Panc1 (cell line): ENCODE measurements at regions not wholly inside any gene's neighbourhood (a gene's known extent, or its start where the extent isn't known, plus 50 kb on each side); places are given as distances from the start of the nearest gene placed in this dataset.

Source experiments
- ATAC-seq: fragments of 200-7000 bp; cut with Tn5 transposase; 2 replicates; pipeline ENCODE4 v1.9.1; 2020; ENCODE audit warnings: mild to moderate bottlenecking, moderate library complexity
- BruUV-seq: library from RNA; stranded (reverse); fragments of 400-500 nt; replicated peaks from 2 replicates; lab custom pipeline; 2021; lab: Mats Ljungman, UMichigan
- CTCF ChIA-PET: fragments of 300-600 bp; sonication (Branson Sonifier 250); formaldehyde crosslinking; loops from one replicate; lab custom pipeline; 2022; ENCODE audit warnings: antibody characterized with exemption; lab: Charles Lee
- POLR2A ChIA-PET: fragments of 300-600 bp; sonication (Branson Sonifier 250); formaldehyde crosslinking; loops from one replicate; lab custom pipeline; 2022; ENCODE audit warnings: antibody characterized with exemption; lab: Charles Lee
- DNase-seq: peaks from one replicate; pipeline ENCODE4 v3.0.0-alpha.2; 2010; ENCODE audit warnings: low read depth, low spot score
- H3K27ac ChIP-seq: 2 replicates; pipeline ENCODE4 v1.5.1; 2011; ENCODE audit warnings: mild to moderate bottlenecking, low read length, inconsistent platforms
- H3K27me3 ChIP-seq: fragments of 200-500 bp; sonication (Bioruptor generic); 2 replicates; pipeline ENCODE4 v1.6.0; 2014; ENCODE audit warnings: low read length, inconsistent platforms; ENCODE audit not compliant: control insufficient read depth, insufficient read depth
- H3K36me3 ChIP-seq: fragments of 200-500 bp; sonication (Bioruptor generic); 2 replicates; pipeline ENCODE4 v1.5.1; 2014; ENCODE audit warnings: inconsistent platforms, mild to moderate bottlenecking, low read length, moderate library complexity; ENCODE audit not compliant: control insufficient read depth, insufficient read depth
- H3K4me1 ChIP-seq: 2 replicates; pipeline ENCODE4 v1.5.1; 2011; ENCODE audit warnings: inconsistent platforms, mild to moderate bottlenecking, low read length, moderate library complexity; ENCODE audit not compliant: control insufficient read depth, insufficient read depth
- H3K4me3 ChIP-seq, 2 experiments: 2 replicates each; pipeline ENCODE4 v1.5.1; 2011 to 2012; ENCODE audit warnings: low read depth in 2 of 2, low read length in 2 of 2, mild to moderate bottlenecking in 2 of 2, inconsistent platforms in 1 of 2, moderate library complexity in 1 of 2
- H3K9me3 ChIP-seq: fragments of 200-500 bp; sonication (Bioruptor generic); 2 replicates; pipeline ENCODE4 v1.5.1; 2014; ENCODE audit warnings: low read depth, mild to moderate bottlenecking, inconsistent platforms, low read length, moderate library complexity; ENCODE audit not compliant: control insufficient read depth, insufficient read depth
- POLR2AphosphoS5 ChIP-seq: IDR thresholded peaks from 2 replicates; pipeline ENCODE4 v1.6.1; 2012; ENCODE audit warnings: mild to moderate bottlenecking, low read depth, low read length, moderate library complexity
- SIN3A ChIP-seq: IDR thresholded peaks from 2 replicates; pipeline ENCODE4 v1.6.1; 2012; ENCODE audit warnings: low read depth, mild to moderate bottlenecking, low read length, moderate library complexity, borderline replicate concordance; ENCODE audit not compliant: insufficient read depth
- TCF7L2 ChIP-seq: IDR thresholded peaks from 2 replicates; pipeline ENCODE4 v1.6.1; 2011; ENCODE audit warnings: mild to moderate bottlenecking, low read depth, low read length, inconsistent platforms
- in situ Hi-C: cut with HindIII; loops from 2 replicates; pipeline ENCODE4 v1.10.0; 2016; ENCODE audit warnings: low sequenced_read_pairs, low pct_unique_long_range_greater_than_20kb
- intact Hi-C: fragments of 100-400 bp; cut with micrococcal nuclease; formaldehyde crosslinking; loops from one replicate; pipeline ENCODE4 v1.10.0; 2022; ENCODE audit not compliant: unreplicated experiment
- TF ChIP-seq, protein P1 (sequence below): fragments of 450-650 bp; IDR thresholded peaks from 2 replicates; pipeline ENCODE4 v1.5.1; 2017; ENCODE audit warnings: mild to moderate bottlenecking
- TF ChIP-seq, protein P2 (sequence below), 2 experiments: IDR thresholded peaks; 2 replicates each; pipeline ENCODE4 v1.6.1; 2011 to 2012; ENCODE audit warnings: low read depth in 2 of 2, control low read depth in 1 of 2, low read length in 1 of 2, mild to moderate bottlenecking in 1 of 2, moderate library complexity in 1 of 2; ENCODE audit not compliant: insufficient read depth in 1 of 2

DNA sequence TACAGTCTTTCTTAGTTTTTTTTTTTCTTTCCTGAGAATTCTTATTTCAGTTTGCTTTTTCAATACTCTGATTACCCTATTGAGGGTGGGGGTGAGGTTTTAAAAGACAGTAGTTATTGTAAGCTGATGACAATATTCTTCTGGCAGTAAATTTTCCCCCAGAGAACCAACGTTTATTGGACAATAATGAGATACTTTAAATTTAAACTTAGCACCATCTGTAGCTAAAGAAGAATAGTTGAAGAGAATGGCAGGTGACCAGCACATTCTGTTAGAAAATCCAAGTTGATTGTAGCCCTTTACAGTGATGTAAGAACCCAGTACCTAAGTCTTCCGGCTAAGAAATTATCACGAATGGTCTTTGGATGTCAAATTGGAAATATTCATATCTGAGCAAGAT, 364.6 kb upstream of the LYPLAL1 start:
- intact Hi-C loops (no loop called here), in situ Hi-C loops (no loop called here)
- no TSS peak for BruUV-seq
- POLR2A ChIA-PET: no interaction called here
- DNase-seq (no peak), ATAC-seq (no peak)
- Histone ChIP-seq H3K9me3 (no peaks in the 10 kb centered on the region), H3K4me1 (no peaks in the 10 kb centered on the region), H3K4me3 (no peak overlapping the region), H3K27me3 (no peaks in the 10 kb centered on the region), H3K36me3 (no peaks in the 10 kb centered on the region), H3K27ac (no peak overlapping the region; the same call in 1 of the 2 replicates)
- TF ChIP-seq TCF7L2 (no peak), POLR2AphosphoS5 (no peak), SIN3A (no peak)
- TF ChIP-seq, protein P1, sequence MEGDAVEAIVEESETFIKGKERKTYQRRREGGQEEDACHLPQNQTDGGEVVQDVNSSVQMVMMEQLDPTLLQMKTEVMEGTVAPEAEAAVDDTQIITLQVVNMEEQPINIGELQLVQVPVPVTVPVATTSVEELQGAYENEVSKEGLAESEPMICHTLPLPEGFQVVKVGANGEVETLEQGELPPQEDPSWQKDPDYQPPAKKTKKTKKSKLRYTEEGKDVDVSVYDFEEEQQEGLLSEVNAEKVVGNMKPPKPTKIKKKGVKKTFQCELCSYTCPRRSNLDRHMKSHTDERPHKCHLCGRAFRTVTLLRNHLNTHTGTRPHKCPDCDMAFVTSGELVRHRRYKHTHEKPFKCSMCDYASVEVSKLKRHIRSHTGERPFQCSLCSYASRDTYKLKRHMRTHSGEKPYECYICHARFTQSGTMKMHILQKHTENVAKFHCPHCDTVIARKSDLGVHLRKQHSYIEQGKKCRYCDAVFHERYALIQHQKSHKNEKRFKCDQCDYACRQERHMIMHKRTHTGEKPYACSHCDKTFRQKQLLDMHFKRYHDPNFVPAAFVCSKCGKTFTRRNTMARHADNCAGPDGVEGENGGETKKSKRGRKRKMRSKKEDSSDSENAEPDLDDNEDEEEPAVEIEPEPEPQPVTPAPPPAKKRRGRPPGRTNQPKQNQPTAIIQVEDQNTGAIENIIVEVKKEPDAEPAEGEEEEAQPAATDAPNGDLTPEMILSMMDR: no peak
- TF ChIP-seq, protein P2, sequence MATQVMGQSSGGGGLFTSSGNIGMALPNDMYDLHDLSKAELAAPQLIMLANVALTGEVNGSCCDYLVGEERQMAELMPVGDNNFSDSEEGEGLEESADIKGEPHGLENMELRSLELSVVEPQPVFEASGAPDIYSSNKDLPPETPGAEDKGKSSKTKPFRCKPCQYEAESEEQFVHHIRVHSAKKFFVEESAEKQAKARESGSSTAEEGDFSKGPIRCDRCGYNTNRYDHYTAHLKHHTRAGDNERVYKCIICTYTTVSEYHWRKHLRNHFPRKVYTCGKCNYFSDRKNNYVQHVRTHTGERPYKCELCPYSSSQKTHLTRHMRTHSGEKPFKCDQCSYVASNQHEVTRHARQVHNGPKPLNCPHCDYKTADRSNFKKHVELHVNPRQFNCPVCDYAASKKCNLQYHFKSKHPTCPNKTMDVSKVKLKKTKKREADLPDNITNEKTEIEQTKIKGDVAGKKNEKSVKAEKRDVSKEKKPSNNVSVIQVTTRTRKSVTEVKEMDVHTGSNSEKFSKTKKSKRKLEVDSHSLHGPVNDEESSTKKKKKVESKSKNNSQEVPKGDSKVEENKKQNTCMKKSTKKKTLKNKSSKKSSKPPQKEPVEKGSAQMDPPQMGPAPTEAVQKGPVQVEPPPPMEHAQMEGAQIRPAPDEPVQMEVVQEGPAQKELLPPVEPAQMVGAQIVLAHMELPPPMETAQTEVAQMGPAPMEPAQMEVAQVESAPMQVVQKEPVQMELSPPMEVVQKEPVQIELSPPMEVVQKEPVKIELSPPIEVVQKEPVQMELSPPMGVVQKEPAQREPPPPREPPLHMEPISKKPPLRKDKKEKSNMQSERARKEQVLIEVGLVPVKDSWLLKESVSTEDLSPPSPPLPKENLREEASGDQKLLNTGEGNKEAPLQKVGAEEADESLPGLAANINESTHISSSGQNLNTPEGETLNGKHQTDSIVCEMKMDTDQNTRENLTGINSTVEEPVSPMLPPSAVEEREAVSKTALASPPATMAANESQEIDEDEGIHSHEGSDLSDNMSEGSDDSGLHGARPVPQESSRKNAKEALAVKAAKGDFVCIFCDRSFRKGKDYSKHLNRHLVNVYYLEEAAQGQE (IDR thresholded peaks at IDR 0.05; ENCODE audit: insufficient read depth in 1 of 2, low read depth in 2 of 2, low read length in 1 of 2): no peak
- CTCF ChIA-PET: no interaction called here

DNA sequence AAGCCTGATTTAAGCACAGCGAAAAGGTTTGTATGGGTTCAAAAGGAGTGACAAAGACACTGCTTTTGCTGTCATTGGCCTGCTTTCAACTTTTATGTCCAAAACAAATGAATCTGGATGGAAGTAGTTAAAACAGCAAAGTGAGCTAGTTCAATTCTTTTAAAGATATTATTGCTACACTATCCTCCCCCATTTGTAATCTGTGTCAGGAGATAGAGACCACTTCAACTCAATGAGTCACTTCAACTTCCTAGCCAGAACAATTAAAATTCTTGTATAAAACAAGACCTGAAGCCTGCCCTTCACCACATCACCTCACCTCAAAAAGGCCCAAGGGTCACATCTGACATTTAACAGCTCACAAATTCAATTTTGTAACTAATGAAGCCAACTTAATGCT, 364.1 kb upstream of the LYPLAL1 start:
- Histone ChIP-seq H3K27ac (no peak overlapping the region), H3K27me3 (no peaks in the 10 kb centered on the region), H3K9me3 (no peaks in the 10 kb centered on the region), H3K36me3 (no peaks in the 10 kb centered on the region), H3K4me3 (no peak overlapping the region), H3K4me1 (no peaks in the 10 kb centered on the region)
- CTCF ChIA-PET: no interaction called here
- no peak for ATAC-seq
- TF ChIP-seq, protein P2 (IDR thresholded peaks at IDR 0.05; ENCODE audit: insufficient read depth in 1 of 2, low read depth in 2 of 2, low read length in 1 of 2): no peak
- TF ChIP-seq TCF7L2 (no peak), SIN3A (no peak), POLR2AphosphoS5 (no peak)
- TF ChIP-seq, protein P1: no peak
- in situ Hi-C loops: no loop called here
- no TSS peak for BruUV-seq
- no peak for DNase-seq
- POLR2A ChIA-PET: no interaction called here
- intact Hi-C loops: no loop called here
